OCI-LY3 (cell line): ENCODE measurements at regions not wholly inside any gene's neighbourhood (a gene's known extent, or its start where the extent isn't known, plus 50 kb on each side); places are given as distances from the start of the nearest gene placed in this dataset.

Source experiments
- H2AFZ ChIP-seq: fragments of 200-600, 300-600 bp; shearing (Covaris generic); 2 replicates; pipeline ENCODE4 v1.6.0; 2014; ENCODE audit warnings: antibody characterized with exemption, low read depth, low read length
- H3K27ac ChIP-seq: fragments of 200-600, 300-600 bp; sonication (generic); 2 replicates; pipeline ENCODE4 v1.5.1; 2014; ENCODE audit warnings: mild to moderate bottlenecking, low read length, moderate library complexity, mixed read lengths
- H3K27me3 ChIP-seq: fragments of 200-600, 300-600 bp; sonication (generic); 2 replicates; pipeline ENCODE4 v1.6.1; 2014; ENCODE audit warnings: low read depth, low read length, mixed read lengths
- H3K36me3 ChIP-seq: fragments of 200-600, 300-600 bp; sonication (generic); replicated peaks from 2 replicates; pipeline ENCODE3; 2014; ENCODE audit warnings: low read depth, low read length, mixed read lengths
- H3K4me1 ChIP-seq: fragments of 300-600, 200-600 bp; sonication (generic); 2 replicates; pipeline ENCODE4 v1.6.1; 2014; ENCODE audit warnings: low read length, mixed read lengths
- H3K4me2 ChIP-seq: fragments of 200-600, 300-600 bp; sonication (generic); 2 replicates; pipeline ENCODE4 v1.6.1; 2014; ENCODE audit warnings: low read length, mixed read lengths
- H3K4me3 ChIP-seq: fragments of 300-600, 200-600 bp; sonication (generic); 2 replicates; pipeline ENCODE4 v1.5.1; 2014; ENCODE audit warnings: antibody characterized with exemption, mild to moderate bottlenecking, low read length, moderate library complexity
- H3K79me2 ChIP-seq: fragments of 300-600, 200-600 bp; shearing (Covaris generic); 2 replicates; pipeline ENCODE4 v1.6.1; 2014; ENCODE audit warnings: mild to moderate bottlenecking, low read length, mixed read lengths
- H3K9ac ChIP-seq: fragments of 300-600, 200-600 bp; shearing (Covaris generic); 2 replicates; pipeline ENCODE4 v1.6.0; 2014; ENCODE audit warnings: mild to moderate bottlenecking, low read length, moderate library complexity
- H3K9me3 ChIP-seq: fragments of 200-600, 300-600 bp; shearing (Covaris generic); 2 replicates; pipeline ENCODE4 v1.6.1; 2014; ENCODE audit warnings: low read length, mixed read lengths; ENCODE audit not compliant: insufficient read depth
- H4K20me1 ChIP-seq: fragments of 200-600, 300-600 bp; sonication (generic); 2 replicates; pipeline ENCODE4 v1.6.1; 2016; ENCODE audit warnings: low read length, mixed read lengths; ENCODE audit not compliant: insufficient read depth
- CTCF ChIP-seq: fragments of 200-600, 300-600 bp; sonication (generic); IDR thresholded peaks from 2 replicates; pipeline ENCODE4 v1.5.1; 2014; ENCODE audit warnings: antibody characterized with exemption, low read length, low read depth
- EZH2phosphoT487 ChIP-seq: fragments of 200-600 bp; shearing (Covaris generic); IDR thresholded peaks from 2 replicates; pipeline ENCODE4 v1.6.1; 2018; ENCODE audit warnings: antibody characterized with exemption, mixed run types, low read depth

- no peak overlapping the region for H2AFZ ChIP-seq
- H3K9me3 ChIP-seq = no peaks in the 10 kb centered on the region
- no peaks in the 10 kb centered on the region for H4K20me1 ChIP-seq
- no peak overlapping the region for H3K4me3 ChIP-seq
- H3K27ac ChIP-seq = no peak overlapping the region
- H3K4me2 ChIP-seq = no peak overlapping the region
- H3K36me3 ChIP-seq = no peaks in the 10 kb centered on the region
- H3K4me1 ChIP-seq = no peaks in the 10 kb centered on the region
- no peaks in the 10 kb centered on the region for H3K27me3 ChIP-seq
- no peak for TF ChIP-seq CTCF
- TF ChIP-seq EZH2phosphoT487 = no peak
- no peak overlapping the region for H3K9ac ChIP-seq
- H3K79me2 ChIP-seq = no peaks in the 10 kb centered on the region
These were observed 168.0 kb downstream of the SNX10 start for GRCh38 chr7:26459540-26460193.

- Histone ChIP-seq H3K36me3 (no peaks in the 10 kb centered on the region), H3K4me1 (no peaks in the 10 kb centered on the region), H3K79me2 (no peaks in the 10 kb centered on the region), H3K9me3 (no peaks in the 10 kb centered on the region), H3K4me3 (no peak overlapping the region), H3K27ac (no peak overlapping the region), H3K9ac (no peak overlapping the region), H4K20me1 (no peaks in the 10 kb centered on the region), H3K27me3 (no peaks in the 10 kb centered on the region), H2AFZ (no peak overlapping the region), H3K4me2 (no peak overlapping the region)
- no peak for TF ChIP-seq CTCF
- TF ChIP-seq EZH2phosphoT487 = no peak
These were observed 168.9 kb downstream of the SNX10 start for GRCh38 chr7:26460351-26461085.

GRCh38 chr7:26461518-26461917 lies 169.9 kb downstream of the SNX10 start:
- no peak overlapping the region for H3K4me2 ChIP-seq

More at GRCh38 chr7:26461518-26461917, 169.9 kb downstream of the SNX10 start:
- no peak overlapping the region for H2AFZ ChIP-seq
- H3K9ac ChIP-seq = no peak overlapping the region
- no peak overlapping the region for H3K27ac ChIP-seq
- H3K9me3 ChIP-seq = no peaks in the 10 kb centered on the region
- H3K4me3 ChIP-seq = no peak overlapping the region
- TF ChIP-seq CTCF (no peak), EZH2phosphoT487 (no peak)
- no peaks in the 10 kb centered on the region for H3K4me1 ChIP-seq
- no peaks in the 10 kb centered on the region for H3K79me2 ChIP-seq
- H3K27me3 ChIP-seq = no peaks in the 10 kb centered on the region
- no peaks in the 10 kb centered on the region for H4K20me1 ChIP-seq
- H3K36me3 ChIP-seq = no peaks in the 10 kb centered on the region
